ENCODE measurements at regions not wholly inside any gene's neighbourhood (a gene's known extent, or its start where the extent isn't known, plus 50 kb on each side); places are given as distances from the start of the nearest gene placed in this dataset.

GRCh38 chr3:191138937-191139336 lies 60.1 kb upstream of the OSTN start:
- Mint-ChIP-seq H3K9me3 (ENCODE audit: low read depth, unreplicated experiment) (peaks cover 9% of the 10 kb centered on the region), H3K27ac (ENCODE audit: unreplicated experiment) (no peak overlapping the region), H3K36me3 (ENCODE audit: insufficient read depth, unreplicated experiment) (no peaks in the 10 kb centered on the region), H3K27me3 (ENCODE audit: unreplicated experiment) (no peaks in the 10 kb centered on the region), H3K4me1 (ENCODE audit: low read depth, unreplicated experiment) (peaks cover 31% of the 10 kb centered on the region), H3K4me3 (ENCODE audit: low read depth, unreplicated experiment) (no peak overlapping the region)
- DNase-seq = no peak
- intact Hi-C loops (cut with micrococcal nuclease; ENCODE audit: unreplicated experiment) = loop anchor here (5.0 kb wide), 1 partner anchor 253 kb away; no protein-coding TSS in a partner anchor
- no TSS peak for BruUV-seq (replicated peaks)
- CTCF ChIA-PET = no interaction called here
- TF ChIP-seq CTCF (IDR thresholded peaks at IDR 0.05; ENCODE audit: unreplicated experiment) = no peak

- no peak for TF ChIP-seq CTCF (IDR thresholded peaks at IDR 0.05; ENCODE audit: unreplicated experiment)
- no peaks in the 10 kb centered on the region for H3K36me3 Mint-ChIP-seq (ENCODE audit: insufficient read depth, unreplicated experiment)
- intact Hi-C loops (cut with micrococcal nuclease; ENCODE audit: unreplicated experiment) = loop anchor here (5.0 kb wide), 1 partner anchor 255 kb away; no protein-coding TSS in a partner anchor
- CTCF ChIA-PET = no interaction called here
- H3K9me3 Mint-ChIP-seq (ENCODE audit: low read depth, unreplicated experiment) = peaks cover 9% of the 10 kb centered on the region
- BruUV-seq (replicated peaks) = no TSS peak
- DNase-seq = no peak
- H3K27ac Mint-ChIP-seq (ENCODE audit: unreplicated experiment) = no peak overlapping the region
- peaks cover 25% of the 10 kb centered on the region for H3K4me1 Mint-ChIP-seq (ENCODE audit: low read depth, unreplicated experiment)
- H3K27me3 Mint-ChIP-seq (ENCODE audit: unreplicated experiment) = no peaks in the 10 kb centered on the region
- no peak overlapping the region for H3K4me3 Mint-ChIP-seq (ENCODE audit: low read depth, unreplicated experiment)
These were observed 61.3 kb upstream of the OSTN start for GRCh38 chr3:191137708-191138107.

- TF ChIP-seq CTCF (IDR thresholded peaks at IDR 0.05; ENCODE audit: unreplicated experiment) = peak; percentile 56
- no peaks in the 10 kb centered on the region for H3K27me3 Mint-ChIP-seq (ENCODE audit: unreplicated experiment)
- peaks cover 18% of the 10 kb centered on the region for H3K4me1 Mint-ChIP-seq (ENCODE audit: low read depth, unreplicated experiment)
- BruUV-seq (replicated peaks) = no TSS peak
- CTCF ChIA-PET = interaction anchor here (0.7 to 1.5 kb wide), 6 partner anchors 18 to 1509 kb away, joined by 3 to 4 read pairs (median 3); no protein-coding TSS in a partner anchor
- peaks cover 9% of the 10 kb centered on the region for H3K9me3 Mint-ChIP-seq (ENCODE audit: low read depth, unreplicated experiment)
- no peak overlapping the region for H3K27ac Mint-ChIP-seq (ENCODE audit: unreplicated experiment)
- no peaks in the 10 kb centered on the region for H3K36me3 Mint-ChIP-seq (ENCODE audit: insufficient read depth, unreplicated experiment)
- no peak overlapping the region for H3K4me3 Mint-ChIP-seq (ENCODE audit: low read depth, unreplicated experiment)
- peak; percentile 36 for DNase-seq
- intact Hi-C loops (cut with micrococcal nuclease; ENCODE audit: unreplicated experiment) = loop anchor here (5.0 kb wide), 1 partner anchor 256 kb away; no protein-coding TSS in a partner anchor
These were observed 62.7 kb upstream of the OSTN start for GRCh38 chr3:191136347-191136746.

- H3K4me1 Mint-ChIP-seq (ENCODE audit: low read depth, unreplicated experiment) = peaks cover 18% of the 10 kb centered on the region
- no peaks in the 10 kb centered on the region for H3K36me3 Mint-ChIP-seq (ENCODE audit: insufficient read depth, unreplicated experiment)
- CTCF ChIA-PET = no interaction called here
- no TSS peak for BruUV-seq (replicated peaks)
- intact Hi-C loops (cut with micrococcal nuclease; ENCODE audit: unreplicated experiment) = loop anchor here (5.0 kb wide), 1 partner anchor 257 kb away; no protein-coding TSS in a partner anchor
- H3K9me3 Mint-ChIP-seq (ENCODE audit: low read depth, unreplicated experiment) = peaks cover 9% of the 10 kb centered on the region
- no peak overlapping the region for H3K27ac Mint-ChIP-seq (ENCODE audit: unreplicated experiment)
- no peak for DNase-seq
- TF ChIP-seq CTCF (IDR thresholded peaks at IDR 0.05; ENCODE audit: unreplicated experiment) = no peak
- H3K27me3 Mint-ChIP-seq (ENCODE audit: unreplicated experiment) = no peaks in the 10 kb centered on the region
- no peak overlapping the region for H3K4me3 Mint-ChIP-seq (ENCODE audit: low read depth, unreplicated experiment)
These were observed 63.9 kb upstream of the OSTN start for GRCh38 chr3:191135175-191135574.
